B cell (primary cell): ENCODE measurements at regions not wholly inside any gene's neighbourhood (a gene's known extent, or its start where the extent isn't known, plus 50 kb on each side); places are given as distances from the start of the nearest gene placed in this dataset.

ENCODE experiments used
- ATAC-seq: fragments of 200-7000 bp; cut with Tn5 transposase; one replicate; pipeline ENCODE4 v1.10.0; 2021; ENCODE audit warnings: low read depth, mild to moderate bottlenecking, moderate number of reproducible peaks, moderate library complexity
- CTCF ChIA-PET: fragments of 350-600 bp; sonication (Branson Sonifier 250); formaldehyde crosslinking; loops from one replicate; lab custom pipeline; 2021; ENCODE audit warnings: antibody characterized with exemption, inconsistent platforms; lab: Charles Lee
- POLR2A ChIA-PET: fragments of 350-600 bp; sonication (Branson Sonifier 250); formaldehyde crosslinking; loops from one replicate; lab custom pipeline; 2021; ENCODE audit warnings: antibody characterized with exemption; lab: Charles Lee
- DNase-seq: peaks from one replicate; pipeline ENCODE4 v3.0.0; 2013
- H2AFZ ChIP-seq: 2 replicates; pipeline ENCODE4 v1.6.1; 2012; ENCODE audit warnings: mild to moderate bottlenecking, low read depth, low read length; ENCODE audit not compliant: insufficient read depth, poor library complexity, severe bottlenecking
- H3K27ac ChIP-seq, 2 donors: 1 replicate in 1 of 2; 2 replicates in 1 of 2; pipeline ENCODE4 v1.5.1; 2012 to 2013; ENCODE audit warnings: low read length in 2 of 2, mild to moderate bottlenecking in 2 of 2, moderate library complexity in 1 of 2
- H3K27me3 ChIP-seq, 4 experiments: fragments of 200-600 bp in 1 of 4; sonication (generic) in 1 of 4; replicated peaks in 1 of 4; 1 replicate in 2 of 4; 2 replicates in 2 of 4; pipeline versions ENCODE4 v1.6.1 to v1.7.0; 2013 to 2016; ENCODE audit warnings: low read length in 3 of 4, mild to moderate bottlenecking in 2 of 4, mixed read lengths in 1 of 4, moderate library complexity in 1 of 4; ENCODE audit not compliant: insufficient read depth in 4 of 4, control insufficient read depth in 3 of 4; ENCODE audit errors: control extremely low read depth in 1 of 4
- H3K36me3 ChIP-seq, 2 experiments: replicated peaks in 1 of 2; 1 replicate in 1 of 2; 2 replicates in 1 of 2; pipeline versions ENCODE4 v1.6.1 to v1.7.1; 2013; ENCODE audit warnings: low read length in 1 of 2; ENCODE audit not compliant: insufficient read depth in 2 of 2, control insufficient read depth in 1 of 2; ENCODE audit errors: control extremely low read depth in 1 of 2, extremely low read depth in 1 of 2
- H3K4me1 ChIP-seq, 2 donors: fragments of 200-600 bp in 1 of 2; sonication (generic) in 1 of 2; 1 replicate in 1 of 2; 2 replicates in 1 of 2; pipeline versions ENCODE4 v1.5.1 to v1.6.1; 2013 to 2017; ENCODE audit warnings: low read length in 2 of 2; ENCODE audit not compliant: control insufficient read depth in 2 of 2, insufficient read depth in 2 of 2
- H3K4me2 ChIP-seq: replicated peaks from 2 replicates; pipeline ENCODE3; 2012; ENCODE audit warnings: mild to moderate bottlenecking, low read depth, low read length; ENCODE audit not compliant: poor library complexity, severe bottlenecking
- H3K4me3 ChIP-seq, 5 experiments: fragments of 200-600 bp in 1 of 5; sonication (generic) in 1 of 5; 1 replicate in 3 of 5; 2 replicates in 2 of 5; pipeline versions ENCODE4 v1.5.1 to v1.7.0; 2011 to 2016; ENCODE audit warnings: low read length in 4 of 5, mild to moderate bottlenecking in 4 of 5, low read depth in 2 of 5, control low read depth in 1 of 5, moderate library complexity in 1 of 5; ENCODE audit not compliant: insufficient read depth in 1 of 5; ENCODE audit errors: control extremely low read depth in 1 of 5, extremely low read depth in 1 of 5
- H3K79me2 ChIP-seq: fragments of 200-600 bp; sonication (generic); one replicate; pipeline ENCODE4 v1.6.0; 2016; ENCODE audit warnings: low read length; ENCODE audit not compliant: control insufficient read depth, insufficient read depth
- H3K9ac ChIP-seq: fragments of 200-600 bp; sonication (generic); 2 replicates; pipeline ENCODE4 v1.6.1; 2017; ENCODE audit warnings: mild to moderate bottlenecking, low read length, moderate library complexity
- H3K9me3 ChIP-seq, 3 donors: one replicate each; pipeline versions ENCODE4 v1.6.1 to v1.7.1; 2013; ENCODE audit warnings: low read length in 2 of 3; ENCODE audit not compliant: control insufficient read depth in 2 of 3, insufficient read depth in 1 of 3; ENCODE audit errors: control extremely low read depth in 1 of 3
- H4K20me1 ChIP-seq: 2 replicates; pipeline ENCODE4 v1.6.0; 2012; ENCODE audit warnings: mild to moderate bottlenecking, low read length; ENCODE audit not compliant: insufficient read depth, control insufficient read depth, poor library complexity, severe bottlenecking
- H3K27ac Mint-ChIP-seq: one replicate; pipeline ENCODE4 v1.8.0; 2021; ENCODE audit warnings: mixed read lengths
- H3K27me3 Mint-ChIP-seq: one replicate; pipeline ENCODE4 v1.8.0; 2021; ENCODE audit warnings: mixed read lengths
- H3K4me1 Mint-ChIP-seq: one replicate; pipeline ENCODE4 v1.8.0; 2021; ENCODE audit warnings: mixed read lengths
- H3K4me3 Mint-ChIP-seq: one replicate; pipeline ENCODE4 v1.8.0; 2021; ENCODE audit warnings: mixed read lengths
- H3K9me3 Mint-ChIP-seq: one replicate; pipeline ENCODE4 v1.8.0; 2022; ENCODE audit warnings: mixed read lengths; ENCODE audit not compliant: insufficient read depth
- EZH2 ChIP-seq: IDR thresholded peaks from 2 replicates; pipeline ENCODE4 v1.6.1; 2012; ENCODE audit warnings: borderline replicate concordance, low read depth, mild to moderate bottlenecking, moderate library complexity, low read length; ENCODE audit not compliant: insufficient read depth, poor library complexity, severe bottlenecking
- WGBS: methylation state at CpG from one replicate; pipeline ENCODE4 v1.1.5; 2013; ENCODE audit warnings: missing lambda C conversion rate; ENCODE audit not compliant: insufficient coverage; 5-methylcytosine and 5-hydroxymethylcytosine counted together
- intact Hi-C: fragments of 100-400 bp; cut with micrococcal nuclease; formaldehyde crosslinking; loops from one replicate; pipeline ENCODE4 v1.10.0; 2022
- TF ChIP-seq, protein P1 (sequence below): fragments of 200-600 bp; IDR thresholded peaks from one replicate; pipeline ENCODE4 v1.8.0; 2022; ENCODE audit warnings: antibody characterized with exemption, mild to moderate bottlenecking

DNA sequence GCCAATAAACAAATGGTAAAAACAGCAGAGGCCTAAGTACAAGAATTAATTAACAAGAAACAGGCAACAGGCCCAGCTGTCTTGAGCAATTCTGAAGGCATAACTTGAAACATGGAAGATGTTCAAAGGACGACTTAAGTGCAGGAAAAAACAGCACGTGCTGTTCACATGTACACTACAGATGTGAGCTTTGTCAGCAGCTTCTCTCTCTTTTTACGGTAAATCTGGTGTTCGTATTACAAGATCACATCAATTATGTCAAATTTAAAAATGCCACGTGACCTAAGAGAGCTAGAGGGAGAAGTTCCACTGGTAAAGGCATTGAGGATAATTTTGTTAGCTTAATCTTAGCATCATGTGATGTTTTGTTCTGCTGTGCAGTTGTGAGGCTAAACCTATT, 281.1 kb downstream of the PSAT1 start:
- H3K27me3 ChIP-seq, result no peaks in the 10 kb centered on the region
- H3K27ac Mint-ChIP-seq, result no peak overlapping the region
- POLR2A ChIA-PET, result no interaction called here
- CTCF ChIA-PET, result no interaction called here
- no peaks in the 10 kb centered on the region for H3K4me1 ChIP-seq
- H2AFZ ChIP-seq, result no peak overlapping the region
- H3K9ac ChIP-seq, result no peak overlapping the region
- 80% methylated on average over 2 of the region's 5 CpGs for WGBS
- ATAC-seq, result no peak
- no peaks in the 10 kb centered on the region for H3K9me3 Mint-ChIP-seq
- TF ChIP-seq EZH2, result no peak
- TF ChIP-seq, protein P1, sequence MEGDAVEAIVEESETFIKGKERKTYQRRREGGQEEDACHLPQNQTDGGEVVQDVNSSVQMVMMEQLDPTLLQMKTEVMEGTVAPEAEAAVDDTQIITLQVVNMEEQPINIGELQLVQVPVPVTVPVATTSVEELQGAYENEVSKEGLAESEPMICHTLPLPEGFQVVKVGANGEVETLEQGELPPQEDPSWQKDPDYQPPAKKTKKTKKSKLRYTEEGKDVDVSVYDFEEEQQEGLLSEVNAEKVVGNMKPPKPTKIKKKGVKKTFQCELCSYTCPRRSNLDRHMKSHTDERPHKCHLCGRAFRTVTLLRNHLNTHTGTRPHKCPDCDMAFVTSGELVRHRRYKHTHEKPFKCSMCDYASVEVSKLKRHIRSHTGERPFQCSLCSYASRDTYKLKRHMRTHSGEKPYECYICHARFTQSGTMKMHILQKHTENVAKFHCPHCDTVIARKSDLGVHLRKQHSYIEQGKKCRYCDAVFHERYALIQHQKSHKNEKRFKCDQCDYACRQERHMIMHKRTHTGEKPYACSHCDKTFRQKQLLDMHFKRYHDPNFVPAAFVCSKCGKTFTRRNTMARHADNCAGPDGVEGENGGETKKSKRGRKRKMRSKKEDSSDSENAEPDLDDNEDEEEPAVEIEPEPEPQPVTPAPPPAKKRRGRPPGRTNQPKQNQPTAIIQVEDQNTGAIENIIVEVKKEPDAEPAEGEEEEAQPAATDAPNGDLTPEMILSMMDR, result no peak
- H3K79me2 ChIP-seq, result no peaks in the 10 kb centered on the region
- H4K20me1 ChIP-seq, result no peaks in the 10 kb centered on the region
- no peak overlapping the region for H3K4me2 ChIP-seq
- H3K4me1 Mint-ChIP-seq, result no peaks in the 10 kb centered on the region
- no peak overlapping the region for H3K4me3 Mint-ChIP-seq
- intact Hi-C loops, result no loop called here
- H3K9me3 ChIP-seq, result no peaks in the 10 kb centered on the region
- no peak for DNase-seq
- H3K27ac ChIP-seq, result no peak overlapping the region
- H3K36me3 ChIP-seq, result no peaks in the 10 kb centered on the region
- H3K27me3 Mint-ChIP-seq, result peaks cover 18% of the 10 kb centered on the region
- H3K4me3 ChIP-seq, result no peak overlapping the region

DNA sequence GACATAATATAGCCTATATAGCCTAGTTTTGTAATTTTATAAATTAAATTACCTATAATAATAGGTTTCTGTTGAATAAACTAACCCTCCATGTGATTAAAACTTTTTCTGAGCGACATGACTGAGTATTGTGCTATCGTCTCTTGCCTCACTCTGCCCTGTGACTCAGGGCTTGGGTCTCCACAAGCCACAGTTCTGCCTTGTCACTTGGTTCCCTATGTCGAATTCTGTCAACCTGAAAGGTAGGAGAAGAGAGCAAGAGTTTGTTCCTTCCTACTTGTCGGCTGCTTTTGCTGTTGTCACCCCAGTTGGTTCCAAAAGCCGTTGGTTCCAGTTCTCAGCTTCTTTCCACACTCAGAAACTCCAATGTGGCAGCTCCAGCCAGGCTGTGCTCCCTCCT, 285.9 kb downstream of the PSAT1 start:
- Histone ChIP-seq H3K4me2 (no peak overlapping the region), H3K36me3 (no peaks in the 10 kb centered on the region), H3K4me1 (no peaks in the 10 kb centered on the region), H3K27ac (no peak overlapping the region), H3K4me3 (no peak overlapping the region), H2AFZ (no peak overlapping the region), H3K79me2 (no peaks in the 10 kb centered on the region), H3K9me3 (no peaks in the 10 kb centered on the region), H4K20me1 (no peaks in the 10 kb centered on the region), H3K27me3 (no peaks in the 10 kb centered on the region), H3K9ac (no peak overlapping the region)
- DNase-seq, result no peak
- H3K9me3 Mint-ChIP-seq, result no peaks in the 10 kb centered on the region
- no peak overlapping the region for H3K27ac Mint-ChIP-seq
- intact Hi-C loops, result no loop called here
- H3K4me1 Mint-ChIP-seq, result no peaks in the 10 kb centered on the region
- ChIA-PET POLR2A (no interaction called here), CTCF (no interaction called here)
- peaks cover 17% of the 10 kb centered on the region for H3K27me3 Mint-ChIP-seq
- TF ChIP-seq EZH2, result no peak
- TF ChIP-seq, protein P1, result no peak
- no peak for ATAC-seq
- 38% methylated on average over 4 of the region's 5 CpGs for WGBS
- no peak overlapping the region for H3K4me3 Mint-ChIP-seq
